SIG-M5 (cell line): ENCODE measurements at regions not wholly inside any gene's neighbourhood (a gene's known extent, or its start where the extent isn't known, plus 50 kb on each side); places are given as distances from the start of the nearest gene placed in this dataset.
"Not testable (repeated sequence)": the region's sequence is repeated elsewhere in the genome, so short reads cannot be mapped to it uniquely, and the experiment has no call there.

Experiments used
- DNase-seq: peaks from one replicate; lab custom pipeline; 2025; lab: John Stamatoyannopoulos, UW

DNA sequence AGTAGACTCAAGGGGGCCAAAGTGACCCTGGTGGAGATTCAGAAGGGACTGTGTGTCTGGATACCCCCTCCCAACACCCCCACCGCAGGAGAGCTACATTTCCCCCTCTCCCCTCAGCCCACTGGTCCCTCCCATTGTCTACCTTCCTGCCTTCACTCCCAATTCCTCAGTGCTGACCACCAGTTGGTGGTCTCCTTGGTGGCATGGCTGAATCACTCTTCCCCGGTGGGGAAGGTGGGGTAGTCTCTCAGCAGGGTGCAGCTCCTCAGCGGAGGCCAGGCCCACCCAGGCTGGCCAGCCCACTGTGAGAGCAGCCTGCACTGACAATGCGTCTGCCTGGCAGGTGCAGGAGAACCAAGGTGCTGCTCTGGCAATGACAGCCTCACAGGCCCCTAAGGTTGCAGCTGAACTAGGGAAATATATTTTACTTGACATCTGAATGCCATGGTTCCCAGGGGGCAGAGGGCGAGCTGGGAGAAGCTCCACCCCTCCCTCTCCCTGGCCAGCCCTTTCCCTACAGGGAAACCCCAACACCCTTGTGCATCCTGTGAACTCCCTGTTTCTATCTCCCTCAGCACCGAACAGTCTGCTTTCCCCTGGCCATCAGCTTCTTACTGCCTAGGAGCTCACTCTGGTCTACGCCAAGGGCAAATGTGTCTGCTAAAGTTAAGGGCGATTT, 62.6 kb upstream of the PAX8 start:
- no peak for DNase-seq

DNA sequence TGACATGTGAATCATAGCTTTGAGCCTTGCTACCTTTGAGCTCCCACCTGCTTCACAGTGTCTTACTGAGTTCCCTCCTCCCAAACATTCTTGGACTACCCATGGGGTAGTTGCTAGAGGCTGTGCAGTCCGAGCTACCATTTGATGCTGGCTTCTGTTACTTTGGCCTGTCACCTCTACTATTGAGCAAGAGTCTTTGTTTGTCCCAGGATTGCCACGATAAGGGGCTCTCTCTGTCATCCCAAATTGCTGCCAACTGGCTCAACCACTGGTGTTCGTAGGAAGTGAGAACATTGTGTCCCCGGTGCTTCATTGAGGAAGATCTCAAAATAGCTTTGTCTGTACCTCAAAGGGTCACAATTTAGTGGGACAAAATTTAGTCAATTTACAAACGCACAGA, 59.1 kb upstream of the PAX8 start:
- no peak for DNase-seq

DNA sequence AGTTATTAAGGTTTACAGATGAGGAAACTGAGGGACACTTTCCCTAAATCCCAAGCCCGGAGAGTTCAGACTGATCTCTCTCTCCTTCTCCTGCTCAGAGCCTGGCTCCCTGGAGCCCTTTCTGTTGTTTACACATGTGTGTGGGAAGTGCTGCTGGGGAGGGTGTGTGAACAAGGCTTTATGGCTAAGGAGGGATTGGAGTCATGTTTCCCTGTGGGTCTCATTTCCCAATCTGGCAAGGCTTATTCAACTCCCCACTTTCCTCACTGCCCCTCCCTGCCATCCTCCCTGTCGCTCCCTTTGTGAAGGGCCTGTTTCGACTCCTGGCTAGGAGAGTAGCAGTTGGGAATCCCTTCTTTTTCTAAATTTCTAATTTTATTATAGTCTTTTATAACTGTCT, 57.3 kb upstream of the PAX8 start:
- DNase-seq: not testable (repeated sequence)

DNA sequence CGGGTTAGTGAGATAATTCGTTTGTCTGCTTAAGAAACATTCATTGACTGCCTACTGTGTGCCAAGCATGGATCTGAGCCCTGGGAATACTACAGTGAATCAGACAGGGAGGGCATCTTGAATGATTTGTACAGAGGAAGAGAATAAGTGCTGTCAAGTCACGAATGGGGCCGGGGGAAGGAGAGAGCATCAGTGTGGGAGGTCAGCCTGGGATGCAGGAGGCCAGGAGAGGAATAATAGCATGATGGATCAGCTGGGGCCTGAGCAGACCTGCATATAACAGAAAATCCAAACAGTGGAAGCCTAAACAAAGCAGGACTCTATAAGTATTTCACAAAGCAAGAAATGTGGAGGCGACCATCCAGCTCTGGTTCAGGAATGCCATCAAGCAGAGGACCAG, 55.4 kb upstream of the PAX8 start:
- no peak for DNase-seq

DNA sequence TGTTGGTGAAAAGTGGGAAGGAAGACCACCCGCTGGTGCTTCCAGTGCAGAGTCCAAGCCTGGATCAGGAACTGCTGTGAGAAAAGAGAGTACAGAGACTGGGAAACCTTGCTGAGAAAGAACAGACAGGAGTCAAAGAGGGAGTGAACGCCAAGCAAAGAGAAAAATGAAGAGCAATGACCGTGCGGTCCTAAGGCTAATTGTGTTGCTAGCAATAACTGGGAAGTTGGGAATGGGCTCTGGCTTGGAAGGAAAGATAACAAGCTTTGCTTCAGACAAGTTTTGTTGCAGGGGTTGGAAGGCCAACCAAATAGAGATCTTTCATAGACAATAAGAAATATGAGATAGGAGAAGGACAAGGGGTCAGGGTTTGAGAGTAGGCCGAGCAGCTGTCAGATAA, 55.0 kb upstream of the PAX8 start:
- DNase-seq: not testable (repeated sequence)

DNA sequence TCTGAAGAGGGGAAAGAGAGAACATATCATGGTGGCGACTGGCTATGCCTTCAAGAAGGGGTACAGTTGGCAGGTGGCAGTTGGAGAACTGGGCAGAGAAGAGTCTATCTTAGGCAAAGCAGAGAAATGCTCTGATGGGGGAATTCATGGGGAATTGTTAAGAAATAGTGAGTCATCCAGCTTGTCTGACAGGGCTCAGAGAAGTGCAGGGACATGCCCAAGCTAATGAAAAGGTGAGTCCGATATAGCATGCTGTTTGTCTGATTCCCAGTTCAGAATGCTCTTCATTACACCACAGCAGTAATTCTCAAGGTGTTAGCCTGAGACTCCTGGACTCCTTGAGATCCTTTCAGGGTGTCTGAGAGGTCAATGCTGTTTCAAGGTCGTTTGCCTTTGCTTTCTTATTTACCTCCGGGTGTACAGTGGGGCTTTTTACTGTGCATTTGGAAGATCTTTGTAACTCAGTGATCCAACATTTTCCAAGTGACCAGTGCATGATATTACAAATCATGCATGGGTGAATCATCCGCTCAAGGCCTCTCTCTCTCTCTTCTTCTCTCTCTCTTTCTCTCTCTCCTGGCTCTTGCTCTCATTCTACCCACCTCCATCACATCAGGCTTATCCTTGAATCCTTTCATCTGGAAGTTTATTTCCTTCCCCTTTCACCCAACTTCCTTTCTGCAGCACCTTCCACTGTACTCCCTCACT, 51.5 kb upstream of the PAX8 start:
- not testable (repeated sequence) for DNase-seq

DNA sequence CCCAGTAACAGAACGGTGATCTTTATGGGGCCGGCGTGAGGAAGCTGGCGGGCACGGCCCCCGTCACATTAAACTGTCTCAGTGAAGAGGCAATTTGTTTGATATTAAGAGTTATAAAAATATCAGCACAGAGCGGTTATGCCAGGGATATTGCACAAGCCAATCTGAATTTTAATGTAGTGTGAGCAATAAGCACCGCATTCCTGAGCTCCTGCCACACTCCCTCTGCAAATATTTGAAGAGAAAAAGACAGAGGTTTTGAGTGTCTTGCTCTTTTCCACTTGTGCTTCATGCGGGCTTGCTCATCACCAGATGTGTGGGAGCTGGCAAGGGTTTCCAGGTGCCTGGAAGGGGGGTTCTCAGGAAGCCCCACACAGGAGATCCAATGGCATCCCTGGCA, 50.3 kb upstream of the PAX8 start:
- DNase-seq: not testable (repeated sequence)

DNA sequence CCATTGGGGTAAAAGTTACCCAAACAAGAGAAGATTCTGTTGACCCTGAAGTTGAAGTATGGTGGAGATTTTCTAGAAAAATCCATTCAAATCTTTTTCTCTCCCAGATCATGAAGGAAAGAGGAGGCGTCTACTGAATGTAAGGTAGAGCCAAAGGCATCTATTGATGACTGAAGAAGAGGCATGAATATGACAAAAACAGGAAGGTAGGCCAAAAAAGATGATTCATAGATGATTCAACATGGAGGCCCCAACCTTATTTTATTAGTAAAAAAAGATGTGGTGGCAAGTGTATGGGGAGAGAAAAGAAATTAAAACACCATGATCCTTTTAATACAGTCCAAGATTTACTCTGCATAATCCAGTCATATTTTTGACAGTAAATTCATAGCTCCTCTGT, 49.9 kb upstream of the PAX8 start:
- DNase-seq: not testable (repeated sequence)
